Esophagus mucosa (tissue), 1 donor: ENCODE measurements at regions not wholly inside any gene's neighbourhood (a gene's known extent, or its start where the extent isn't known, plus 50 kb on each side); places are given as distances from the start of the nearest gene placed in this dataset.

ENCODE experiments used
- ATAC-seq: fragments of 200-7000 bp; cut with Tn5 transposase; one replicate; pipeline ENCODE4 v1.9.1; 2020
- donor health status: DM: yes; HTN: yes; CAD: no.

DNA sequence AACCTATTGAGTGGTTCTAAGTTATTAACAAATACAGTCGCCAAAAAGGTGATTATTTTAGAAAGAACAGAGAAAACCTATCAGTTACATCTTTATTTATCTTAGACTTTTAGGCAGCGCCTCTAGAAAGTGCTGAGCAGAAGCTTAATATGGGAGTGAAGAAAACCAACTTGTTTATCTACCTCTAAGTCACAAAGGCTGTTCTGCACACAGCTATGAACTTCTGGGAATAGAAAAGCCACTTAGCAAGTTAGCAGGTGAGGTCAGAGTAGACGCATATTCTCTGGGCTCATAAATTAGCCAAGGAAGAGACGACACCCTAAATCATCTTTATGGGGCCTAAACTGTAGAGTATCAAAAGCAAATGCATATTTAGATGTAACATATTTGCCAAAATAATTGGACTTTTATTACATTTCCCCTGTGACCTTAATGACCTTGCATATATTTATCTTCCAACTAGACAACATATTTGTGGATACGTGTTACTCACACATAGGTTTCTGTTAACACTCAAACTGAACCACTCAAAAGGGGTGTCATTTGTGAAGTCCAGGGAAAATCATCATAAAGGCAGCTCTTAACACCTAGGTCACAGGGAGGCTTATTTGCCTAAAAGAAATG lies 267.1 kb downstream of the ADGB start:
- peak; percentile 93 for ATAC-seq

DNA sequence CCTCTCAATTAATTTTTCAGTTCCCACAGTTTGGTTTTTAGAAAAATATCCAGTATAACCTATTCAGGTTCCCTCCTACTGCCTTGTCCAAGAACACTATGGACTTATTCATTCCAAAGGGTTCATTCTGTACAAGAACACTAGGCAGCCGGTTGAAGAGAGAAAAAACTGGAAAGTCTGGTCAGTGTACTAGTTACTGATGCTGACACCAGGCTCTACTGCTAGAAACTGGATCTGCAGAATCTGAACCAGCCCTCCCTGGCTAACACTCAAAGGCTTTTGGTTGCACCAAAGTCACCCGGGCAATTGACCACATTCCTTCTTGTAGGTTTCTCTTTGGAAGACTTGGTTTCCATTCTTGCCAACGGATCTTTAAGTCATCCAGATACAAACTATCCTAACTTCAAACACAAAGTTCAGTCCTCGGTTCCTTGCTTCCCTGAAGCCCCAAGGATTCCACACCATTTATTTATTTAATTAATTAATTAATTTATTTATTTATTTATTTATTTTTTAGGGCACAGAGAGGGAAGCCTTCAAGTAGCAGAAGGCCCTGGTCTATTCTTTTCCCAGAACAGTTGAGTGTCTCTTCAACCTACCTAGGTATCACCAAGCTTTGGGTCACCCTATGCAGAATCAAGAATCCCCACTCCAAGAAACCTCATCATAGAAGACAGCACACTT lies 268.1 kb downstream of the ADGB start:
- ATAC-seq = peak; percentile 90

GRCh38 chr6:146868671-146869209 lies 270.0 kb downstream of the ADGB start:
- no peak for ATAC-seq

DNA sequence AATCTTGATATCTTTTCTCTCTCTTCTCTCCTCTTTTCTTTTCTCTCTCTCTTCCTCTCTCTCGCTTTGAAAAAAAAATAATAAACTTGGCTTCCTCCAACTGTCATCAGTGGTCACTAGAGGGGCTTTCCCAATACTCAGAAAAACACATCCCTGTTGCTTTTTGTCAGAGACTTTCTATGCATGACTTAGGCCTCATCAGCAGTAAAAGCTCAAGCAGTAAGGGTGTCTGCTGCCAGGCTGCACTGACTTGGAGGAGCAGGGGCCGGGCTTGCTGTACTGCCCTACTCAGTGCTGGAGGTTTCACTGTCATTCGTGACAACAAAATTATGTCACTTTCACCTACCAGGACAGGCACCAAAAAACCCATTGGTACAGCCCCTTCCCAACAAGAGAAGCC lies 272.0 kb downstream of the ADGB start:
- no peak for ATAC-seq

DNA sequence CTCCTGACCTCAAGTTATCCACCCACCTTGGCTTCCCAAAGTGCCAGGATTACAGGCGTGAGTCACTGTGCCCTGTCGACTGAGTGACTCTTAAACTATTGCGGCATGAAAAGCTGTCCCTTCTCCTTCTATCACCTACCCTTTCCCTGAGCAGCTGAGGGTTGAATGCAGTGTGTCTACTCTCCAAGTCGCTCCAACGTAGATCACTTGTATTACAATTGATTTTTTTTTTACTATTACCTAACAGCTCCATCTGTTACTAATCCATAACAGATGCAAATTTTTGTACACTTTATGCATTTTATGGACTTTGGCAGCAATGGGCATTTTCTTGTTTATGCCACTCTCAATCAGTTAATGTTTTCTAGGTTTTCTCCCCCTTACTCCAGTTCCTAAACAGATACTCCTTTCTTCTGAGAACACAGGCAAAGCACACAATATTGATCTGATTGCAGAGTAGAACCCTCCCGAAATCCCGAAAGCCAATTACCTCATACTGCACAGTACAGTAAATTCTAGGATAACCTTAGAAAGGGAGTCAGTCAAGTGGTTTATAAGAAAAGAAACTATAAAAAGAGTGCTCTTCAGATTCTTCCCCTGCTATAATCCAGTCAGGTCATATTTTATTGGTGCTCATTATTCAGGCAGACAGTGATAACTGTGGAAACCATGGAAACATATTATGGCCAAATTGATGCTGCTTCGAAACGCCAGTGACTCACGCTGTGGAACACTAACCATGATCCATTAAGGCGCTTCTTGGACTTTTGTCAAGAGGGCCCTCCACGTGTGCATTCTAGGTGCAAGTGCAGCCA lies 273.0 kb downstream of the ADGB start:
- no peak for ATAC-seq

DNA sequence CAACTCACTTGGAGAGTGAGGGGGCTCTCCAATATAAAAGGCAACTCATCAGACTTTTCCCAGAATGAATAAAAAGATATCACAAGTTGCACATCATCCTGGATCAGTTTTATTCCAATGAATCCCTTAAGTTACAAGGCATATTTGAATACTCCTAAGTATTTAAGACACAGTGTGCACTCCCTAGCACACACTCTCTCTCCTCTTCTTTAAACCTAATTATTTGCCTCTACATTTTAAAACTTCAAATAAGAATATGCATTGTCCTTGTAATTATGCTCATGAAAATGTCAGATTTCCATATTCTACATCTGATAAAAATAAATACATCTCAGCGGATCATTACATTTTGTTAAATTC lies 273.6 kb downstream of the ADGB start:
- ATAC-seq = no peak

DNA sequence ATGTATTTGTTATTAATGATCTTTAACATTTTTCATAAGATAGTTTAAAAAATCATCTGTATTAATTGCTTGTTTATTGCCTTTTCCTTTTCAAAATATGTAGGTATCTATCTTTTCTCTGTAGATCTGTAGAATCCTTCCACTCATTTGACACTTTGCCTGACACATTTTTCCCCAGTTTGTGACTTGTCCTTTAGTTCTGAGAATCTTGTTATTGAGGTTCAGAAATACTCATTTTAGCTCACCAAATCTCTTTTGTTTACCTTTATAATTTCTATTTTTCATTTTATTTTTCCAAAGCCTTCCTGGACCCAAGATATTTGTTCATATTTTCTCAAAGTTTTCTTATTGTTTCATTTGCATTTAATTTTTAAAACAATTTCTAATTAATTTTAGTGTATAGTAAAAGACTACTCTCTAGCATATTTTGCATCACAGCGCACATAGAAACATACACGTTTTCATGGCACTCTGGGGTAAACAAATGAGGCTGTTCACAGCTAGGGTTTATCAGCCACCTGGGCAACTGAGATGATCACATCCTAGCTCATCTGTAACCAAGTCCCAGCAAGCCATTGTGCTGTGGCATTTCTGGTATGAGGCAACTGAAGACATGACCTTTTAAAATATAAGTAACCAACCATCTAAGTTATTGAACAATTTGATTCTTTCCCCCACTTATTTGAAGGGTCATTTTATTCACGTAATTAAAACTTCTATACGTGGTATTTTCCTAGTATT lies 275.7 kb downstream of the ADGB start:
- no peak for ATAC-seq

GRCh38 chr6:146875927-146876270 lies 277.1 kb downstream of the ADGB start:
- no peak for ATAC-seq

GRCh38 chr6:146876271-146877151 lies 277.7 kb downstream of the ADGB start:
- no peak for ATAC-seq

DNA sequence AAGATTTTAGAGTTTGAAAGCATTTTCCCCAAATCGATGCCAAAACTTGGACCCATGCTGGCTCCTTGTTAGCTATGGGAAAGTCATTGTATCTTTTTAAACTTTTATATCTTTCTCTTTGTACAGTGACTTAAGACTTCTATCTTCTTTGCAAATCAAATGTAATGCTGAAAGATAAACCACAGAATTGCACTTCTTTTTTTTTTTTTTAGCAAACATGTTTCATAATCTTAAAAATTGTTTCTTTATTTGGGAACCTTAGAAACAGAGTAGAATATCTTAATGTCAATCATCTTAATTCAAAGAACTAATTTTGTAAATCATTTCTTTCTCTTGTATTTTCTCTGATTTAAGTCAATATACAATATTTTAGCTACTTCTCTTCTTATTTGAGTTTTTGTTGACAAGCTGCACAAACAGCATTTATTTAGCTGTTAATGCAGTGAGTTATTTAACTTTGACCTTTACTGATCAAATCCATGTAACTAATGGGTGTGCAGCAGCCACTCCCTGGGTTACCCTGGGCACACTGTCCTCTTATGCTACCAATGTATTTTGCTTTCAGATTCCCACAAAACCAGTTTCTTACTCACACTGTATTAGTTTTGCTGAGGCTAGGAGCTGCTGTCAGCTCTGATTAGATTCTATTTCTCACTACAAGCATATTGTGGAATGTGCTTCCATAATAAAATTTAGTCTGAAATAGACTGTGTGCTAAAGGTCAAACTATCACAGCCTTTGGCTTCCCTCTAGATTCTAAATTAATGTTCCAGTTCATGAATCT lies 279.6 kb downstream of the ADGB start:
- peak; percentile 98 for ATAC-seq

GRCh38 chr6:146878952-146879340 lies 280.2 kb downstream of the ADGB start:
- ATAC-seq = no peak

DNA sequence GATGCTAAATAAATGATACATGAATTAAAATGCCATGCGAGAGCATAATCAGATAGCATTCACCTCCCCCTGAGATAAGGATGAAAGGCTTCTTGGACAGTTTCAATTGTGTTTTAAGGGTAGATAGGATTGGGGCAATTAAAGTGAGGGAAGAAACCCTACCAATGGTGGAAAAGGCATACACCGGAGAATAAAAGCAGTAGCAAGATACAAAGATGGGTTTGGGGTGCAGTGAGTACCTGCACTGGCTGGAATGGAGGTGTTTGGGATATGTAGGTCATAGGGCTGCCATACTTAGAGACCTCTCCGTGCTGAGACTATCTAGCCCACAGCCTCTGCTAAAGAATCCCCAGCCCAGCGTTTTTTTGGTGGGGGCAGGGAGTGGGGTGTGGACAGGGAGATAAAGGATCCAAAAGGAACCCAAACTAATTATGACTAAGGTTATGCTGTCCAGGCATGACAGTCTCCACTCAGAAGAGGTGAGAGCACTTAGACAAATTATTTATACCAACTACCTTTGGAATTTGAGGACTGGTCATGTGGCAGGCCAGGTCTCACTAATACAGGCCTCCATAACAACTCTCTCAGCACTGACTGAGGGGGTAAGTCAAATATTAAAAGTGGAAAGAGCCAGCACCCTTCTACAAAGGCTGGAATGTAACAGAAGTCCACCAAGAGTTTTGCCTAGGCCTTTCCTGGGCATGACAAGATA lies 280.8 kb downstream of the ADGB start:
- ATAC-seq = no peak

- ATAC-seq = no peak
Measured at GRCh38 chr6:146881228-146882181, 282.7 kb downstream of the ADGB start.

- no peak for ATAC-seq
Measured at GRCh38 chr6:146883640-146884531, 285.1 kb downstream of the ADGB start.

GRCh38 chr6:146884728-146885127 lies 286.0 kb downstream of the ADGB start:
- ATAC-seq = no peak

DNA sequence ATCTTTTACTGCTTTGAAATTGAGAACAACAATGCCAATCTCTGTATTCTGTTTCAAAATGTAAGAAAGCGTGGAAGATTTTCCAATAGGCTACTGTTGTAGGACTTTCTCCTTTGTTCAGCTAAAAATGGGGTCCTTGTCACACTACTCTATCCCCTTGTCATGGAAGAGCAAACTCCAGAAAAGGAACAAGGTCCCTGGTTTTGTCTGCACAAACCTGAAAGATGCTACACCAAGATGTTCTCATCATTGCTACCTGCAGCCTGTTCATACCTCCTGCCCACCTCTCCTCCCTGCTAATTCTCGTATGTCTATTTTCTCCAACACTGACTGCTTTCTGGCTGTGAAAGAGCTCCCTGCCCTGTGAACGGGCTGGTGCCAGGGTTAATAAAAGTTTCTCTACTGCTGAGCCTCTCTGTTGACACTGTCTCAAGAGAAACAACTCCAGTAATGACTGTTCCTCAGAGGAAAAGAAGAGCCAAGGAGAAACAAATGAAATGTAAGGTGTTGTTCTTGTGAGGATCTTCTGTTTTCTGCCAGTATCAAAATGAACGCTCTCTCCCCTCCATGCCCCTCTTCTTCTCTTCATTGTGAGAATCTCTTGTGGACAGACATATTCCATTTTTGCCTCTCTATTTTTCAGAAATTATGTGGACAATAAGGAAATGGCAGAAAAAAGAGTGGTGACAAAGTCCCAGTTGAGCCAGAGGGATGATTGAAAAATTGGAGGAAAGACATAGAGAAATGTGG lies 287.1 kb downstream of the ADGB start:
- no peak for ATAC-seq
